H1 (cell line): ENCODE measurements at regions not wholly inside any gene's neighbourhood (a gene's known extent, or its start where the extent isn't known, plus 50 kb on each side); places are given as distances from the start of the nearest gene placed in this dataset.

ENCODE experiments used
- CTCF ChIA-PET: fragments of 300-600 bp; sonication (Branson Sonifier 250); formaldehyde crosslinking; loops from one replicate; lab custom pipeline; 2021; ENCODE audit not compliant: partially characterized antibody; lab: Charles Lee
- POLR2A ChIA-PET: fragments of 300-600 bp; sonication (Branson Sonifier 250); formaldehyde crosslinking; loops from one replicate; lab custom pipeline; 2021; ENCODE audit warnings: inconsistent platforms; ENCODE audit not compliant: partially characterized antibody; lab: Charles Lee
- DNase-seq, 2 experiments: peaks; one replicate each; pipeline versions ENCODE4 v3.0.0 to v3.0.0-alpha.2; 2010 to 2022; ENCODE audit warnings: low spot score in 2 of 2, low read depth in 1 of 2, mixed read lengths in 1 of 2
- FAIRE-seq: peaks from 2 replicates; lab custom pipeline; 2011; peaks lifted over from hg19 to GRCh38; lab: Jason Lieb, UNC
- H2AFZ ChIP-seq: 2 replicates; pipeline ENCODE4 v1.8.1; 2012; ENCODE audit warnings: low read length, inconsistent platforms
- H2AK5ac ChIP-seq: 2 replicates; pipeline ENCODE4 v1.6.1; 2013; ENCODE audit warnings: low read depth, low read length
- H2BK120ac ChIP-seq: replicated peaks from 2 replicates; pipeline ENCODE3; 2013; ENCODE audit warnings: low read depth, low read length, inconsistent platforms
- H2BK12ac ChIP-seq: 2 replicates; pipeline ENCODE4 v1.6.1; 2013; ENCODE audit warnings: low read depth, low read length
- H2BK15ac ChIP-seq: 2 replicates; pipeline ENCODE4 v1.6.1; 2013; ENCODE audit warnings: low read length
- H2BK20ac ChIP-seq: 2 replicates; pipeline ENCODE4 v1.6.1; 2013; ENCODE audit warnings: low read length
- H2BK5ac ChIP-seq: 2 replicates; pipeline ENCODE4 v1.6.1; 2013; ENCODE audit warnings: low read depth, low read length
- H3K14ac ChIP-seq: 2 replicates; pipeline ENCODE4 v1.6.1; 2013; ENCODE audit warnings: inconsistent platforms; ENCODE audit not compliant: insufficient read length
- H3K18ac ChIP-seq: 2 replicates; pipeline ENCODE4 v1.6.1; 2013; ENCODE audit warnings: low read length; ENCODE audit errors: extremely low read depth
- H3K23ac ChIP-seq: 2 replicates; pipeline ENCODE4 v1.6.1; 2013; ENCODE audit warnings: inconsistent platforms; ENCODE audit not compliant: insufficient read length
- H3K23me2 ChIP-seq: 2 replicates; pipeline ENCODE4 v1.6.1; 2013; ENCODE audit warnings: low read depth, low read length
- H3K27ac ChIP-seq: 2 replicates; pipeline ENCODE4 v1.6.1; 2011; ENCODE audit warnings: low read depth, low read length, inconsistent platforms
- H3K27me3 ChIP-seq, 4 experiments: replicated peaks in 1 of 4; 1 replicate in 1 of 4; 2 replicates in 3 of 4; pipeline versions ENCODE4 v1.6.1 to v1.8.1; 2011 to 2013; ENCODE audit warnings: low read length in 3 of 4, mild to moderate bottlenecking in 3 of 4, inconsistent platforms in 2 of 4, mixed read lengths in 2 of 4, moderate library complexity in 1 of 4; ENCODE audit not compliant: control insufficient read depth in 3 of 4, insufficient read depth in 3 of 4; ENCODE audit errors: extremely low read depth in 1 of 4
- H3K36me3 ChIP-seq, 4 experiments: 2 replicates each; pipeline versions ENCODE4 v1.6.1 to v1.8.1; 2011 to 2013; ENCODE audit warnings: mild to moderate bottlenecking in 4 of 4, low read length in 3 of 4, moderate library complexity in 2 of 4, control low read depth in 1 of 4, inconsistent platforms in 1 of 4; ENCODE audit not compliant: insufficient read depth in 4 of 4, control insufficient read depth in 2 of 4
- H3K4ac ChIP-seq: replicated peaks from 2 replicates; pipeline ENCODE3; 2013; ENCODE audit warnings: low read length, low read depth, mixed read lengths, inconsistent platforms; ENCODE audit not compliant: insufficient read length
- H3K4me1 ChIP-seq, 4 experiments: replicated peaks in 1 of 4; 1 replicate in 1 of 4; 2 replicates in 3 of 4; pipeline versions ENCODE4 v1.6.1 to v1.8.1; 2011 to 2013; ENCODE audit warnings: low read length in 3 of 4, inconsistent platforms in 2 of 4, mixed read lengths in 1 of 4; ENCODE audit not compliant: insufficient read depth in 4 of 4, control insufficient read depth in 3 of 4
- H3K4me2 ChIP-seq, 2 experiments: 2 replicates each; pipeline versions ENCODE4 v1.6.1 to v1.8.1; 2011 to 2013; ENCODE audit warnings: low read depth in 2 of 2, low read length in 2 of 2, control low read depth in 1 of 2, inconsistent platforms in 1 of 2, mild to moderate bottlenecking in 1 of 2; ENCODE audit not compliant: insufficient read depth in 1 of 2
- H3K4me3 ChIP-seq, 4 experiments: fragments of 200-600, 300-600 bp in 1 of 4; sonication (generic), shearing (Covaris generic), sonication (Bioruptor Twin) in 1 of 4; 2 replicates each; pipeline versions ENCODE4 v1.5.1 to v1.8.1; 2011 to 2016; ENCODE audit warnings: low read length in 4 of 4, low read depth in 3 of 4, control low read depth in 2 of 4, inconsistent platforms in 2 of 4, mild to moderate bottlenecking in 2 of 4, mixed read lengths in 1 of 4, moderate library complexity in 1 of 4; ENCODE audit not compliant: insufficient read depth in 2 of 4; ENCODE audit errors: extremely low read depth in 1 of 4
- H3K56ac ChIP-seq: replicated peaks from 2 replicates; pipeline ENCODE3; 2013; ENCODE audit warnings: low read depth, mild to moderate bottlenecking, mixed read lengths, low read length, inconsistent platforms; ENCODE audit not compliant: insufficient read length
- H3K79me1 ChIP-seq: 2 replicates; pipeline ENCODE4 v1.6.1; 2013; ENCODE audit warnings: low read depth, low read length, control low read depth
- H3K79me2 ChIP-seq, 2 experiments: 2 replicates each; pipeline versions ENCODE4 v1.6.1 to v1.8.1; 2012 to 2013; ENCODE audit warnings: low read length in 2 of 2, mild to moderate bottlenecking in 2 of 2, inconsistent platforms in 1 of 2; ENCODE audit not compliant: insufficient read depth in 2 of 2, control insufficient read depth in 1 of 2
- H3K9ac ChIP-seq, 4 experiments: replicated peaks in 1 of 4; 1 replicate in 1 of 4; 2 replicates in 3 of 4; pipeline versions ENCODE4 v1.6.1 to v1.8.1; 2011 to 2013; ENCODE audit warnings: low read depth in 3 of 4, low read length in 3 of 4, control low read depth in 2 of 4, mild to moderate bottlenecking in 2 of 4, moderate library complexity in 2 of 4, inconsistent platforms in 1 of 4; ENCODE audit errors: extremely low read depth in 1 of 4
- H3K9me3 ChIP-seq, 2 experiments: 2 replicates each; pipeline versions ENCODE4 v1.6.1 to v1.8.1; 2012 to 2013; ENCODE audit warnings: mild to moderate bottlenecking in 2 of 2, moderate library complexity in 2 of 2, control low read depth in 1 of 2, inconsistent platforms in 1 of 2, low read depth in 1 of 2, low read length in 1 of 2, mixed read lengths in 1 of 2; ENCODE audit not compliant: insufficient read depth in 2 of 2
- H4K20me1 ChIP-seq, 2 experiments: replicated peaks in 1 of 2; 2 replicates each; pipeline versions ENCODE3 to v1.8.1; 2011 to 2013; ENCODE audit warnings: inconsistent platforms in 2 of 2, low read length in 2 of 2, mild to moderate bottlenecking in 1 of 2; ENCODE audit not compliant: insufficient read depth in 2 of 2, control insufficient read depth in 1 of 2
- H4K5ac ChIP-seq: 2 replicates; pipeline ENCODE4 v1.6.1; 2013; ENCODE audit warnings: low read length, low read depth, mixed read lengths, inconsistent platforms; ENCODE audit not compliant: insufficient read length
- H4K8ac ChIP-seq: 2 replicates; pipeline ENCODE4 v1.8.0; 2013; ENCODE audit warnings: mild to moderate bottlenecking, moderate library complexity, low read length, inconsistent platforms; ENCODE audit not compliant: insufficient read depth; ENCODE audit errors: extremely low read depth
- H4K91ac ChIP-seq: replicated peaks from 2 replicates; pipeline ENCODE3; 2013; ENCODE audit warnings: low read length, mixed read lengths, inconsistent platforms; ENCODE audit not compliant: insufficient read length
- SRF ChIP-seq: IDR thresholded peaks from 2 replicates; pipeline ENCODE4 v1.6.1; 2011; ENCODE audit warnings: mild to moderate bottlenecking, low read depth, low read length, moderate library complexity
- TEAD4 ChIP-seq: IDR thresholded peaks from 2 replicates; pipeline ENCODE4 v1.6.1; 2012; ENCODE audit warnings: low read depth, low read length, inconsistent platforms, mixed read lengths
- WGBS, 2 experiments: shearing (Covaris generic) in 1 of 2; methylation state at CpG; one replicate each; pipeline versions ENCODE4 v1.1.6 to v1.1.7; 2013 to 2015; ENCODE audit warnings: low lambda C conversion rate in 2 of 2, mixed read lengths in 2 of 2, inconsistent platforms in 1 of 2, low coverage in 1 of 2, missing lambda C conversion rate in 1 of 2; ENCODE audit not compliant: insufficient replicate concordance in 2 of 2, insufficient coverage in 1 of 2, insufficient read length in 1 of 2; ENCODE audit errors: extremely low coverage in 1 of 2, missing lambda C conversion rate in 1 of 2; 5-methylcytosine and 5-hydroxymethylcytosine counted together

DNA sequence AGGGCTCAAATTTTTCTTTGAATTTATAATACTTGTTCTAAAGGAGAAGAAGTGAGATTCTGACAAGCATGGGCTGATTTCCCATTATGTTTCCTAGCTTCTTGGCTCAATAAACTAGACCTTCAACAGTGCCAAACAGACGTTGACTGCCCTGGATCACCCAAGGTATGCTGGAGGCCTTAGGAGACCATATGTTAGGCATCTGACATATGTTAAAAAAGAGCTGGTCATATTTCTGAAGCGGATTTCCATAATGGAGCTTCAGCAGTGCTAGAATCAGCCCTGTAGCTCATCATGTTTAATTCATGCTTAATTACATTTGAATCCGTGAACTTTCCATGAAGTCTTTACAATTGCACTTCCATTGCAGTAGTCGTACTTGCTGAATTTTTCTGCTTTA, 653.3 kb downstream of the DIAPH3 start:
- no peak overlapping the region for H3K9ac ChIP-seq
- no peak overlapping the region for H2AK5ac ChIP-seq
- H4K8ac ChIP-seq, result no peak overlapping the region
- no peak overlapping the region for H4K91ac ChIP-seq
- H4K5ac ChIP-seq, result no peak overlapping the region
- no peaks in the 10 kb centered on the region for H3K23me2 ChIP-seq
- no peak overlapping the region for H3K18ac ChIP-seq
- H3K56ac ChIP-seq, result no peak overlapping the region
- 85% methylated on average over 4 of the region's 4 CpGs; no CpG with 5 or more reads in 1 of the 2 experiments for WGBS, 2 experiments
- no peak for FAIRE-seq
- H2BK5ac ChIP-seq, result no peak overlapping the region
- H3K4ac ChIP-seq, result no peak overlapping the region
- no peaks in the 10 kb centered on the region for H3K4me1 ChIP-seq
- H3K23ac ChIP-seq, result no peak overlapping the region
- H3K4me3 ChIP-seq, result no peak overlapping the region
- no peak overlapping the region for H2BK12ac ChIP-seq
- ChIA-PET CTCF (interaction anchor here (0.7 to 1.8 kb wide), 6 partner anchors 15 to 280 kb away, joined by 3 to 4 read pairs (median 3); no protein-coding TSS in a partner anchor), POLR2A (no interaction called here)
- H2BK20ac ChIP-seq, result no peak overlapping the region
- H2BK120ac ChIP-seq, result no peak overlapping the region
- H2BK15ac ChIP-seq, result no peak overlapping the region
- DNase-seq, result no peak
- no peaks in the 10 kb centered on the region for H3K79me2 ChIP-seq
- no peak overlapping the region for H2AFZ ChIP-seq
- no peaks in the 10 kb centered on the region; a peak in 1 of 7 replicates for H3K27me3 ChIP-seq
- no peaks in the 10 kb centered on the region for H3K79me1 ChIP-seq
- no peaks in the 10 kb centered on the region for H3K36me3 ChIP-seq
- H4K20me1 ChIP-seq, result no peaks in the 10 kb centered on the region
- H3K14ac ChIP-seq, result no peak overlapping the region
- no peak overlapping the region for H3K4me2 ChIP-seq
- no peaks in the 10 kb centered on the region for H3K9me3 ChIP-seq
- no peak overlapping the region for H3K27ac ChIP-seq
- TF ChIP-seq TEAD4, result no peak
- no peak for TF ChIP-seq SRF
